ENCODE measurements at regions not wholly inside any gene's neighbourhood (a gene's known extent, or its start where the extent isn't known, plus 50 kb on each side); places are given as distances from the start of the nearest gene placed in this dataset.
"Not testable (repeated sequence)": the region's sequence is repeated elsewhere in the genome, so short reads cannot be mapped to it uniquely, and the experiment has no call there.

GRCh38 chrX:9295551-9295950 lies 169.3 kb upstream of the TBL1X start:
- Histone ChIP-seq H3K9me3 (ENCODE audit: low read length) (no peaks in the 10 kb centered on the region), H3K9ac (ENCODE audit: low read length) (no peak overlapping the region), H4K20me1 (ENCODE audit: insufficient read depth) (no peaks in the 10 kb centered on the region), H3K79me2 (replicated peaks; ENCODE audit: insufficient read depth, low read length) (no peaks in the 10 kb centered on the region), H3K4me2 (ENCODE audit: low read length) (no peak overlapping the region), H3K4me3 (ENCODE audit: low read length) (no peak overlapping the region), H3F3A (ENCODE audit: insufficient read depth, low read length, poor library complexity, severe bottlenecking) (no peaks in the 10 kb centered on the region), H2AFZ (ENCODE audit: low read depth, low read length) (no peak overlapping the region), H3K27me3 (ENCODE audit: insufficient read depth, low read depth, low read length) (no peaks in the 10 kb centered on the region), H3K36me3 (ENCODE audit: insufficient read depth, low read length) (no peaks in the 10 kb centered on the region), H3K9me2 (ENCODE audit: insufficient read depth, low read length) (no peaks in the 10 kb centered on the region), H3K27ac (ENCODE audit: low read length) (no peak overlapping the region)
- TF ChIP-seq TAF1 (IDR thresholded peaks at IDR 0.05; ENCODE audit: low read depth) (no peak), MXI1 (conservative IDR thresholded peaks at IDR 0.05; ENCODE audit: poor library complexity, severe bottlenecking) (no peak), RAD21 (conservative IDR thresholded peaks at IDR 0.05) (no peak), POLR2AphosphoS5 (IDR thresholded peaks at IDR 0.05) (no peak), EZH2 (IDR thresholded peaks at IDR 0.05; ENCODE audit: borderline replicate concordance, insufficient read depth, low read length, poor library complexity, severe bottlenecking) (no peak)

GRCh38 chrX:9298221-9298620 lies 166.6 kb upstream of the TBL1X start:
- Histone ChIP-seq H3K4me3 (ENCODE audit: low read length) (no peak overlapping the region), H3K9me2 (ENCODE audit: insufficient read depth, low read length) (no peaks in the 10 kb centered on the region), H3K9me3 (ENCODE audit: low read length) (no peaks in the 10 kb centered on the region), H3K27me3 (ENCODE audit: insufficient read depth, low read depth, low read length) (no peaks in the 10 kb centered on the region), H2AFZ (ENCODE audit: low read depth, low read length) (no peak overlapping the region), H3K79me2 (replicated peaks; ENCODE audit: insufficient read depth, low read length) (no peaks in the 10 kb centered on the region), H3K4me2 (ENCODE audit: low read length) (no peak overlapping the region), H3K36me3 (ENCODE audit: insufficient read depth, low read length) (no peaks in the 10 kb centered on the region), H4K20me1 (ENCODE audit: insufficient read depth) (no peaks in the 10 kb centered on the region), H3F3A (ENCODE audit: insufficient read depth, low read length, poor library complexity, severe bottlenecking) (no peaks in the 10 kb centered on the region), H3K9ac (ENCODE audit: low read length) (no peak overlapping the region), H3K27ac (ENCODE audit: low read length) (no peak overlapping the region)
- TF ChIP-seq REST (IDR thresholded peaks at IDR 0.05; ENCODE audit: borderline replicate concordance) = no peak

- not testable (repeated sequence) for H3K9me2 ChIP-seq (ENCODE audit: insufficient read depth, low read length); H3K79me2 ChIP-seq (replicated peaks; ENCODE audit: insufficient read depth, low read length); H3K9ac ChIP-seq (ENCODE audit: low read length); H3K36me3 ChIP-seq (ENCODE audit: insufficient read depth, low read length); H4K20me1 ChIP-seq (ENCODE audit: insufficient read depth); H3K27ac ChIP-seq (ENCODE audit: low read length); H3K9me3 ChIP-seq (ENCODE audit: low read length); H2AFZ ChIP-seq (ENCODE audit: low read depth, low read length); H3F3A ChIP-seq (ENCODE audit: insufficient read depth, low read length, poor library complexity, severe bottlenecking); H3K4me3 ChIP-seq (ENCODE audit: low read length); H3K27me3 ChIP-seq (ENCODE audit: insufficient read depth, low read depth, low read length); H3K4me2 ChIP-seq (ENCODE audit: low read length)
Observed at GRCh38 chrX:9299681-9300080, 165.2 kb upstream of the TBL1X start.

- Histone ChIP-seq H3K79me2 (replicated peaks; ENCODE audit: insufficient read depth, low read length) (no peaks in the 10 kb centered on the region), H3F3A (ENCODE audit: insufficient read depth, low read length, poor library complexity, severe bottlenecking) (no peaks in the 10 kb centered on the region), H4K20me1 (ENCODE audit: insufficient read depth) (no peaks in the 10 kb centered on the region), H3K27ac (ENCODE audit: low read length) (no peak overlapping the region), H3K9me2 (ENCODE audit: insufficient read depth, low read length) (no peaks in the 10 kb centered on the region), H3K36me3 (ENCODE audit: insufficient read depth, low read length) (no peaks in the 10 kb centered on the region), H3K9ac (ENCODE audit: low read length) (no peak overlapping the region), H3K4me3 (ENCODE audit: low read length) (no peak overlapping the region), H3K4me2 (ENCODE audit: low read length) (no peak overlapping the region), H3K9me3 (ENCODE audit: low read length) (no peaks in the 10 kb centered on the region), H3K27me3 (ENCODE audit: insufficient read depth, low read depth, low read length) (no peaks in the 10 kb centered on the region), H2AFZ (ENCODE audit: low read depth, low read length) (no peak overlapping the region)
- TF ChIP-seq POLR2AphosphoS5 (IDR thresholded peaks at IDR 0.05) = no peak
- no peak for TF ChIP-seq MXI1 (conservative IDR thresholded peaks at IDR 0.05; ENCODE audit: poor library complexity, severe bottlenecking)
- TF ChIP-seq SMC3 (conservative IDR thresholded peaks at IDR 0.05; ENCODE audit: poor library complexity) = no peak
- TF ChIP-seq RAD21 (conservative IDR thresholded peaks at IDR 0.05) = no peak
- no peak for TF ChIP-seq EZH2 (IDR thresholded peaks at IDR 0.05; ENCODE audit: borderline replicate concordance, insufficient read depth, low read length, poor library complexity, severe bottlenecking)
- no peak for TF ChIP-seq REST (IDR thresholded peaks at IDR 0.05; ENCODE audit: borderline replicate concordance)
- TF ChIP-seq CTCF (IDR thresholded peaks at IDR 0.05; ENCODE audit: poor library complexity, severe bottlenecking) = no peak
- no peak for TF ChIP-seq EP300 (conservative IDR thresholded peaks at IDR 0.05; ENCODE audit: poor library complexity, severe bottlenecking)
- no peak for TF ChIP-seq TAF1 (IDR thresholded peaks at IDR 0.05; ENCODE audit: low read depth)
Observed at GRCh38 chrX:9301836-9302235, 163.0 kb upstream of the TBL1X start.
